ENCODE measurements at regions not wholly inside any gene's neighbourhood (a gene's known extent, or its start where the extent isn't known, plus 50 kb on each side); places are given as distances from the start of the nearest gene placed in this dataset.

- TF ChIP-seq ZBTB7A (IDR thresholded peaks at IDR 0.05; ENCODE audit: low read depth) (no peak), EP300 (IDR thresholded peaks at IDR 0.05; ENCODE audit: borderline replicate concordance) (no peak), USF1 (IDR thresholded peaks at IDR 0.05) (no peak), TAF1 (IDR thresholded peaks at IDR 0.05; ENCODE audit: low read depth) (no peak), TCF12 (IDR thresholded peaks at IDR 0.05; ENCODE audit: low read depth) (no peak), FOXM1 (IDR thresholded peaks at IDR 0.05; ENCODE audit: borderline replicate concordance, low read depth) (no peak), CREB1 (IDR thresholded peaks at IDR 0.05; ENCODE audit: low read depth) (no peak), TEAD4 (IDR thresholded peaks at IDR 0.05) (no peak)
Observed at GRCh38 chr10:36265741-36266140, 623.6 kb upstream of the FZD8 start.

- no peak for TF ChIP-seq USF1 (IDR thresholded peaks at IDR 0.05)
- no peak for TF ChIP-seq FOXM1 (IDR thresholded peaks at IDR 0.05; ENCODE audit: borderline replicate concordance, low read depth)
- no peak for TF ChIP-seq TAF1 (IDR thresholded peaks at IDR 0.05; ENCODE audit: low read depth)
- no peak for TF ChIP-seq NFIC (IDR thresholded peaks at IDR 0.05)
- TF ChIP-seq EGR1 (IDR thresholded peaks at IDR 0.05): no peak
- no peak for TF ChIP-seq MAX (IDR thresholded peaks at IDR 0.05)
- TF ChIP-seq REST (IDR thresholded peaks at IDR 0.05; ENCODE audit: low read depth): no peak
- TF ChIP-seq YY1 (IDR thresholded peaks at IDR 0.05; ENCODE audit: low read depth): no peak
- TF ChIP-seq TCF12 (IDR thresholded peaks at IDR 0.05; ENCODE audit: low read depth): no peak
- no peak for TF ChIP-seq CEBPB (IDR thresholded peaks at IDR 0.05)
- no peak for TF ChIP-seq RAD21 (IDR thresholded peaks at IDR 0.05; ENCODE audit: low read depth)
- TF ChIP-seq CREB1 (IDR thresholded peaks at IDR 0.05; ENCODE audit: low read depth): no peak
- no peak for TF ChIP-seq ZBTB7A (IDR thresholded peaks at IDR 0.05; ENCODE audit: low read depth)
Observed at GRCh38 chr10:36263871-36264270, 621.8 kb upstream of the FZD8 start.

- TF ChIP-seq USF1 (IDR thresholded peaks at IDR 0.05): no peak
- no peak for TF ChIP-seq FOXM1 (IDR thresholded peaks at IDR 0.05; ENCODE audit: borderline replicate concordance, low read depth)
- no peak for TF ChIP-seq EP300 (IDR thresholded peaks at IDR 0.05; ENCODE audit: borderline replicate concordance)
- no peak for TF ChIP-seq NFIC (IDR thresholded peaks at IDR 0.05)
- TF ChIP-seq TEAD4 (IDR thresholded peaks at IDR 0.05): no peak
- TF ChIP-seq YY1 (IDR thresholded peaks at IDR 0.05; ENCODE audit: low read depth): no peak
- no peak for TF ChIP-seq EGR1 (IDR thresholded peaks at IDR 0.05)
- no peak for TF ChIP-seq MAX (IDR thresholded peaks at IDR 0.05)
- no peak for TF ChIP-seq REST (IDR thresholded peaks at IDR 0.05; ENCODE audit: low read depth)
- no peak for TF ChIP-seq CREB1 (IDR thresholded peaks at IDR 0.05; ENCODE audit: low read depth)
- TF ChIP-seq CEBPB (IDR thresholded peaks at IDR 0.05): no peak
- no peak for TF ChIP-seq RAD21 (IDR thresholded peaks at IDR 0.05; ENCODE audit: low read depth)
- no peak for TF ChIP-seq ZBTB7A (IDR thresholded peaks at IDR 0.05; ENCODE audit: low read depth)
- no peak for TF ChIP-seq TAF1 (IDR thresholded peaks at IDR 0.05; ENCODE audit: low read depth)
- TF ChIP-seq TCF12 (IDR thresholded peaks at IDR 0.05; ENCODE audit: low read depth): no peak
Observed at GRCh38 chr10:36256948-36257356, 614.9 kb upstream of the FZD8 start.

GRCh38 chr10:36256166-36256565 lies 614.1 kb upstream of the FZD8 start:
- TF ChIP-seq ZBTB7A (IDR thresholded peaks at IDR 0.05; ENCODE audit: low read depth): no peak
- no peak for TF ChIP-seq CREB1 (IDR thresholded peaks at IDR 0.05; ENCODE audit: low read depth)
- no peak for TF ChIP-seq CEBPB (IDR thresholded peaks at IDR 0.05)
- TF ChIP-seq TCF12 (IDR thresholded peaks at IDR 0.05; ENCODE audit: low read depth): no peak
- TF ChIP-seq EP300 (IDR thresholded peaks at IDR 0.05; ENCODE audit: borderline replicate concordance): no peak
- no peak for TF ChIP-seq NFIC (IDR thresholded peaks at IDR 0.05)
- TF ChIP-seq TAF1 (IDR thresholded peaks at IDR 0.05; ENCODE audit: low read depth): no peak
- no peak for TF ChIP-seq TEAD4 (IDR thresholded peaks at IDR 0.05)
- no peak for TF ChIP-seq MAX (IDR thresholded peaks at IDR 0.05)
- TF ChIP-seq YY1 (IDR thresholded peaks at IDR 0.05; ENCODE audit: low read depth): no peak
- TF ChIP-seq REST (IDR thresholded peaks at IDR 0.05; ENCODE audit: low read depth): no peak
- no peak for TF ChIP-seq EGR1 (IDR thresholded peaks at IDR 0.05)
- no peak for TF ChIP-seq RAD21 (IDR thresholded peaks at IDR 0.05; ENCODE audit: low read depth)
- TF ChIP-seq USF1 (IDR thresholded peaks at IDR 0.05): no peak
- TF ChIP-seq FOXM1 (IDR thresholded peaks at IDR 0.05; ENCODE audit: borderline replicate concordance, low read depth): no peak
